Heart left ventricle (tissue), 13 donors: ENCODE measurements at regions not wholly inside any gene's neighbourhood (a gene's known extent, or its start where the extent isn't known, plus 50 kb on each side); places are given as distances from the start of the nearest gene placed in this dataset.

Experiments
- CTCF ChIP-seq, 12 donors: fragments of 200-600 bp; sonication (generic) in 4 of 12; IDR thresholded peaks; one replicate each; pipeline versions ENCODE4 v1.5.0 to v1.8.0; 2018 to 2022; ENCODE audit warnings: antibody characterized with exemption in 12 of 12, mild to moderate bottlenecking in 5 of 12
- POLR2A ChIP-seq, 2 donors: fragments of 450-650 bp; IDR thresholded peaks; one replicate each; pipeline ENCODE4 v1.6.1; 2017; ENCODE audit warnings: antibody characterized with exemption in 2 of 2, mild to moderate bottlenecking in 2 of 2, moderate library complexity in 2 of 2
- donor health status: ischemic (EF 13 %, LVEDD 7.1; RV severe dilation, severe dysfunction).
- donor health status: DM: no; HTN: yes; CAD: no.
- donor health status: DM: no; HTN: no; CAD: no.
- donor health status: ischemic (EF 25% LVEDD 6.9; RV normal size, moderate dysfunction).
- donor health status: ischemic (EF 25% LVEDD 5.7; RV mildly dilated, moderate dysfunction).
- donor health status: ischemic (EF 35%, LVEDD 5.7; RV mildly dilated, moderate dysfunction).
- donor health status: nonischemic (EF 11% LVEDD 7.7; RV severe dilation, severe dysfunction).
- donor health status: DM: yes; HTN: yes; CAD: no.
- donor health status: PGD.
- donor health status: ischemic (EF 29% LVEDD 5.4; RV normal size, mild dysfunction).
- donor health status: nonischemic (EF 23%, LVEDD 6.1; RV moderate dilation, normal function).

GRCh38 chr1:147466543-147466942 lies 74.8 kb upstream of the BCL9 start:
- TF ChIP-seq CTCF (IDR thresholded peaks at IDR 0.05) (no peak), POLR2A (IDR thresholded peaks at IDR 0.05) (no peak)
